GM12891 (cell line): ENCODE measurements at regions not wholly inside any gene's neighbourhood (a gene's known extent, or its start where the extent isn't known, plus 50 kb on each side); places are given as distances from the start of the nearest gene placed in this dataset.

Experiments
- POLR2A ChIP-seq: IDR thresholded peaks from 2 replicates; pipeline ENCODE4 v1.6.1; 2011; ENCODE audit warnings: low read depth, low read length, control low read depth
- POLR2AphosphoS5 ChIP-seq: IDR thresholded peaks from 2 replicates; pipeline ENCODE4 v1.6.1; 2011; ENCODE audit warnings: low read depth, low read length, control low read depth

DNA sequence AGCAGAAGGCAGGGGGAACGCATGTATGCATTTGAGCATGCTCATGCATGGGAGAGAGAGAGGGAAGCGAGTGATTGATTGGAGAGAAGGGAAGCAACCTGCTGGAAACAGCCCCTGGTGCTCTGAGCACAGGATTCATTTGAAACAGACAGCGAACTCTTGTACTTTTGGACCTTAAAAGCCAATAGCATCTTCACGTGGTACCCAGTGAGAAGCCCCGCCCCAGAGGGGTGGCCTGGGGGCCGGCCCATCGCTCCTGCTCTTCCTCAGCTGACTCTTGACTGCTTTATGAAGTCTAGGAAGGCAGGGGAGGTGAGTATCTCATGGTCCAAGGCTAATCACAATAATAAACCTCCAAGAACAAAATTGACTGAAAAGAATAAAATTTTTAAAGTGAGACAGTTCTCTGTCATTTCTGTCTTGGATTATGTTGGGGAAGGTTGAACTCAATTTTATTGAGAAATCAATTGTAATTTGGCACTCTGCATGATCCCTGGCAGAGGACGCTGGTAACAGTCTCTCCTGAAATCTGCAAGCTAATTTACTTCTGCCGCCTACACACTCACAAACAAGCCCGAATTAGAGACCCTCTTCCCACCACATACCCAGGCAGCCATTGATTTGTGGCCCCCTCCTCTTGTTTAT lies 168.2 kb upstream of the PPARGC1A start:
- TF ChIP-seq POLR2A (no peak), POLR2AphosphoS5 (no peak)
